ENCODE measurements at regions not wholly inside any gene's neighbourhood (a gene's known extent, or its start where the extent isn't known, plus 50 kb on each side); places are given as distances from the start of the nearest gene placed in this dataset.
A peak's percentile ranks its signal among the peaks of the same experiment; 100 is the strongest.
"Not testable (repeated sequence)": the region's sequence is repeated elsewhere in the genome, so short reads cannot be mapped to it uniquely, and the experiment has no call there.

DNA sequence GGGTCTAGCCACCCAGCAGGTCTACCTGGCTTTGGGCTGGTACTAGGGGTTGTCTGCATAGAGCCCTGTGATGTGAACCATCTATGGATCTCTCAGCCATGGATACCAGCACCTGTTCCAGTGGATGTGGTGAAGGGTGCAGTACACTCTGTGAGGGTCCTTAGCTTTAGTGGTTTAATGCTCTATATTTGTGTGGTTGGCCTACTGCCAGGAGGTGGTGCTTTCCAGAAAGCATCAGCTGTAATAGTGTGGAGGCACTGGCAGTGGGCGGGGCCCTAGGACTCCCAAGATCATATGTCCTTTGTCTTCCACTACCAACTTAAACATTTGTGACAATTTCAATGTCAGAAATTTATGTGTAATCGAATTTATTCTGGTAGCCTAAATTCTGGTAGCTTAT lies 1065.1 kb downstream of the RPIA start:
- not testable (repeated sequence) for DNase-seq

GRCh38 chr2:89758332-89759026 lies 1067.0 kb downstream of the RPIA start:
- DNase-seq, result not testable (repeated sequence)

DNA sequence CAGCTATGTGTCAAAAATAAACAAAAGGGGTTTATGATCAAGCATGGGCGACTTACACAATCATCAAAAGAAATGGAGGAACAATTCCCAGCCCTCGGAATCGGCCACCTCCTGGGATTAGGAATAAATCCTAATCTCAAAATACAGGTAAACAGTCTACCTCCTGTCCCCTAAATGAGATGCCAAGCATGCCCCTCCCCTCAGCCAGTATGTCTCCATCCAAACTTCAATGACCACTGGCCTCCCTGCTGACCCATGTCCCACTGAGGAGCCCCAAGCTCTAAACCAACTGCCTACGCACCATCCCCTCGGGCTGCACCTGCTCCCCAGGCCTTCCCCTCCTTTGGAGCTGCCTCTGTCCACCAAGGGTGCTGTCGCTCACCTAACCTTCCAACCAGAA lies 1069.3 kb downstream of the RPIA start:
- not testable (repeated sequence) for DNase-seq

DNA sequence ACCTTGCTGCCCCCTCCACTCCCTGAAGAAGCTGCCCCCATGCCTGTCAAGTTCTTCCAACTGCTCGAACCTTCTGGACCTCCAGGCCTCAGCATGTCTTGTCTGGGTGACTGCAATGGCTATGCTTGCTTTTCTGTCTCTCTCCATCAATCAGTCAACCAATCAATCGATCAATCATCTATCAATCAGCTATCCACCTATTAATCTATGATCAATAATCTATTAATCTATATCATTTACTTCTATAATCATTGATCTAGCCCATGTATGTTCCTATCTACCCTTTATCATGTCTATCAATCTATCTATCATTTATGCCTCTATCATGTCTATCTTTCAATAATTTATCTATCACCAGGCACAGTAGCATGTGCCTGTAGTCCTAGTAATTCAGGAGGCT lies 1069.7 kb downstream of the RPIA start:
- not testable (repeated sequence) for DNase-seq

GRCh38 chr2:89761863-89762262 lies 1070.4 kb downstream of the RPIA start:
- DNase-seq, result not testable (repeated sequence)

DNA sequence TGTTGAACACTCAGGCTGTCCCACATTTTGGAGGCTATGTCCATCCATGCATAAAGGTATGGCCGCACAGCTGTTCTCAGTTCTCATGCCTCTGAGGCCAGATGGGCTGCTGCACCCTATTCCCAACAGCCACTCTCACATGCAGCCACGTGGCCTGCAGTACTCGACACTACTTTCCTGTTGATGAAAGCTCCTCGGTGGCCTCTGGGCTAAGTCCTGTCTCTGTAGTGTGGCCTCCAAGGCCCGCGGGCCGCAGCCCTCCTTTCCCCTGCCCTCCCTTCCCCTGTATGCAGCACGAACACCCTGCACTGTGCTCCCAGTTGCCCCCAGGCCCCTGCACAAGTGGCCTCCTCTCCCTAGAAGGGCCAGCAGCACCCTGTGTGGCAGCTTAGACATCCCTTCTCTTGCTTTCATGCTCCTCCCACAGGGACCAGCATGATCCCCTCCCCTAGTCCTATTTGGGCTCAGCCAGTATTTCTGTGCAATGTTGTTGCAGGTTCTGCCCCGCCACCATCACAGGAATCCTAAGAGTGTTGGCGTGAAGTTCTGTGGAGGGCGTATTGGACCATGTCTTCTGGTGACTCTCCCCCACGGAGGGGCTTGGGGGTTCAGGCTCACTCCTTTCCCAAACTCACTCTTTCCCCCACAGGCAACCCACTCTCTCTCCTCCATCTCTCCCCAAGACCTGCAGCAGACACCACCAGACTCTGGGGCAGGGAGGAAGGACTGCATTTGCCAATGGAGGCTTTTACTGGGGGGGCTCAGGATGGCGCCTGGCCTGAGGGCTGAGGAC lies 1071.2 kb downstream of the RPIA start:
- DNase-seq, result not testable (repeated sequence)

DNA sequence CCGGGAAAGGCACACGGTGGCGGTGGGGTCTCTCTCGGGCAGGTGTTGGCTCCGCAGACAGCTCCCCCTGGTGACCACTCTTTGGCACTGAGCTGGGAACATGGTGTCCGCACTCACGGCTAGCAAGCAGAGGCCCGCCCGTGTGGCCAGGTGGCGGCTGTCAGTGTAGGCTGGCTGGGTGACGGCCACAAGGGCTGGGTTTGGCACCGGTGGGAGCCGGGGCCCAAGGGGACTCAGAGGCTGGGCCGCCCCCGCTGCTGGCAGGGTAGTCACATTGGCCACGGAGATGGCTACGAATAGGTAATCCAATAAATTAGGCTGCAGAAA lies 1071.7 kb downstream of the RPIA start:
- DNase-seq, result peak; percentile 54

DNA sequence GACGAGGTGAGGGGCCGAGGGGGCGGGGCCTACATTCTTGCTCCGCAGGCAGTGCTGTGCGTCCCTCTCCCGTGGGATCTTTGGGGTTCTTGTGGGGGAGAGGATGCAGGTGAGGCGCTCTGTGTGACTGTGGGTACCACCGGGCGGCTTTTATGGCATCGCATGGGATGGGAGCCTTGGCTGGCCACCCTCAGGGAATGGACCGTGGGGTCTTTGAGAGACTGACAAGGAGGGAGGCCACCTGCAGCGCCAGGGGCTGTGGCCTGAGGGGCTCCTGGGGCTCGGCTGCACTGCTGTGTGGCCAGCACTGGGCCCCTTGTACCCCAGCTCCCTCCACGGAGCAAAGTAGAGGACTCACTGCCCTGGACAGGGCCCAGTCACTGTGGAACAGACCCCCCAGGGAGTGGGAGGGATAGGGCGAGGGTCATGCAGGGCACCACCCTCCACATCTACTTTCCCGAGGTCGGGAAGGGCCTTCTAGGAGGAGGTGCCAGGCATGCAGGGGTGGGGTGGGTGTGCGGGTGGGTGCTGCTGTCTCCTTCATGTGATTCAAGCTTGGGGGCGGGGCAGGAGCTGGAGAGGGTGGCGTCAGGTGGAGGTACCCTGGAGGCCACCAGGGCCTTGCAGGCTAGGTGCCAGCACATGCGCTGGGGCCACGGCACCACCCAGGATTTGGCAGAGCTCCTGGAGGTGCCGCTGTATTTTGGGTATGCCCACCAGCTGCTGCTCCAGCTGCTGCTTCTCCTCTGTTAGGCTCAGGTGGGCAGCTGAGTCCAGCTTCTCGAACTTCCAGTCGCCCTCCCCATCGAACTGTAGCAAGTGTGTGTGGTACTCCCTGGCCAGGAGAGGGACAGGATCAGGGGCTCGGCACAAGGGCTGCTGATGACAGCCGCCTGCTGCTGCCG lies 1072.4 kb downstream of the RPIA start:
- peak; percentile 55 for DNase-seq

DNA sequence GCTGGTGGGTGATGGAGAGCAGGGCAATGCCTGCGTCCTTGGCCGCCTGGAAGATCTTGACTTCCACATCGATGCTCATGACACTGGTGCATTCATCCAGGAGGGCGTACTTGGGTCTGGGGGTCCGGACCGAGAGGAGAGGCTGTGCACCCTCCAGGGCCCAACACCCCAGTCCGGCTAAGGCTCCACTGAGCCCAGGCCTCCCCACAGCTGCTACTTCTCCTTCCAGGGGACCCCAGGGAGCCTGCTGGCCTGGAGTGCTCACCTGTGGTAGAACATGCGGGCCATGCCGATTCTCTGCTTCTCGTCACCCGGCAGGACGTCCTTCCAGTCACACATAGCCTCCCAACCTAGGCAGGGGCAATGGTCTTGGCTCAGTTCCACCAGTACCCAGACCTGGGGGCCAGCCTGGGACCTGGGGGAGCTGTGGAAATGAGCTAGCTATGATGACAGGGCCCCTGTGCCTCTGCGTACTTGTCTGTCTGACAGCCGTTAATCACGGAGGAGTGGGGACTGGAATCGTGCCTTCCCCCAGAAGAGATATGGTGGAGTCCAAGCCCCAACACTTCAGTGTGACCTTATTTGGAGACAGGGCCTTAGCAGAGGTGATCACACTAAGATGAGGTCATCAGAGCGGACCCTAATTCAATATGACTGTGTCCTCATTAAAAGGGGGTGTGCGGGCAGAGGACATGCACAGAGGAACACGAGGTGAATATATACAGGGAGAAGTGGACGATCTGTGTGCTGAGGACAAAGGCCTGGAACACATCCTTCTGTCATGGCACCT lies 1073.3 kb downstream of the RPIA start:
- DNase-seq, result not testable (repeated sequence)

DNA sequence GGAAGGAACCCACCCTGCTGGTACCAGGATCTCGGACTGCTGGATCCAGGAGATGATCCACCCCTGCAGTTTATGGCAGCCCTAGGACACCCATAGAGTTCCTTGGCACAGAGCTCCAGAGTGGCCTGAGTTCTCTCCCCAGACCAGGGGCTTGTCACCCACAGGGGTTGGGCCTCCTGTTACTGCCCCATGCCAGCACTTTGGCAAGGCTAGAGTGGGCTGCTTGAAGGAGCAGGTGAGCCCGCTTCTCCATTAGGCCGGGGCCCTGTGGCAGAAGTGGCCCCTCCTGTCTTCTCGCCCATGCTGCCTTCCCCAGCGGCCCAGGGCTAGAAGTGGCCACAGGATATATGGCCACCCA lies 1073.9 kb downstream of the RPIA start:
- not testable (repeated sequence) for DNase-seq

- DNase-seq, result not testable (repeated sequence)
Measured at GRCh38 chr2:89766141-89766990, 1074.9 kb downstream of the RPIA start.

DNA sequence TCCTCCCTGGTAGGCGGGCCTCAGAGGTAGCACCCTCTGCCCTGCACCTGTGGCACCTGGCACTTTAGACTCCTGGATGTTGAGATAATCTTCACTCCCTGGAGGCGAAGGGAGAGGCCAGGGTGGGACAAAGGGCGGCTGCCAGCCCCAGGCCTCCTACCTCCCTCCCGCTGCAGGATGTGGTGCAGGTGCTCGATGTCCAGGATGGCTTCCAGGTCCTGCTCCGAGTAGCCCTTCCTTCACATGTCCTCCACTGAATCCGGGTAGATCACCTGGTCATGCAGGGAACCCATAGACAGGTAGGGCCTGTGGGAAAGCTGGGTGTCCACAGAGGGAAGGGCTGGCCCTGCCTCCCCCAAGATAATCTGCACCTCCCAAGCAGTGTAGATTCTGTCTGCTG lies 1075.6 kb downstream of the RPIA start:
- DNase-seq, result not testable (repeated sequence)

DNA sequence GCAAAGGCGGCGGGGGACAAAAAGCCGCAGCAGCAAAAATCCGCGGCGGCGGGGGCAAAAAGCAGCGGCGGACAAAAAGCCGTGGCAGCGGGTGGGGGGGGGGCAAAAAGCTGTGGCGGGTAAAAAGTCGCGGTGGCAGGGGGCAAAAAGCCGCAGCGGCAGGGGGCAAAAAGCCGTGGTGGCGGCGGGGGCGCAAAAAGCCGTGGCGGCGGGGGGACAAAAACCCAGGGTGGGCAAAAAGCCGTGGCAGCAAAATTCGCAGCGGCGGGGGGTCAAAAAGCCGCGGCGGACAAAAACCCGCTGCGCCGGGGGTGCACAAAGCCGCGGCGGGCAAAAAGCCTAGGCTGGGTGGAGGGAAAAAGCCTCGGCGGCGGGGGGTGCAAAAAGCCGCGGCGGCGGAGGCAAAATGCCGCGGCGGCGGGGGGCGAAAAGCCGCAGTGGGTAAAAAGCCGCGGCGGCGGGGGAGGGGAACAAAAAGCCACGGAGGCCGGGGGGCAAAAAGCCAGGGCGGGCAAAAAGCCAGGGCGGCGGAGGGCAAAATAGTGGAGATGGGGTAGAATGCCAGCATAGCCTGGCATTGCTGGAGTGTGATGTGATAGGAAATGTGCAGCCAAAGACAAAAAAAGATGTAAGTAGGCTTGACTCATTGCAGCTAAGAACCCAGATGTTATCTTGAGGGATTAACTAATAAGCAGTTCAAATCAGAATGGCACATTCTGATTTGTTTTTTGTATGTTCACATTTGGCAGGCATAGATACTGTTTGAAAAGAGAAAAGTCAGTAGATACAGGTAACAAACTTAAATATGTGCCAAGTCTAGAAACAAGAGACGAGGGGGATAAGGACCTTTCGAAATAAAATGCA lies 1076.3 kb downstream of the RPIA start:
- DNase-seq, result no peak

DNA sequence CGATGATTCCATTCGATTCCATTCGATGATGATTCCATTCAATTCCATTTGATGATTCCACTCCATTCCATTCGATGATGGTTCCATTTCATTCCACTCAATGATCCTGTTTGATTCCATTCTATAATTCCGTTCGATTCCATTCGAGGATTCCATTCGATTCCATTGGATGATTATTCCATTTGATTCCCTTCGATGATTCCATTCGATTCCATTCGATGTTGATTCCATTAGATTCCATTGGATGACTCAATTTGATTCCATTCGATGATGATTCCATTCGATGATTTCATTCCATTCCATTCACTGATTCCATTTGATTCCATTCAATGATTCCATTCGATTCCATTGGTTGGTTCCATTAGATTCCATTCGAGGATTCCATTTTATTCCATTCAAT lies 1084.4 kb downstream of the RPIA start:
- no peak for DNase-seq

- no peak for DNase-seq
Measured at GRCh38 chr2:89780318-89780717, 1088.8 kb downstream of the RPIA start.

- no peak for DNase-seq
Measured at GRCh38 chr2:89781962-89782361, 1090.5 kb downstream of the RPIA start.

DNA sequence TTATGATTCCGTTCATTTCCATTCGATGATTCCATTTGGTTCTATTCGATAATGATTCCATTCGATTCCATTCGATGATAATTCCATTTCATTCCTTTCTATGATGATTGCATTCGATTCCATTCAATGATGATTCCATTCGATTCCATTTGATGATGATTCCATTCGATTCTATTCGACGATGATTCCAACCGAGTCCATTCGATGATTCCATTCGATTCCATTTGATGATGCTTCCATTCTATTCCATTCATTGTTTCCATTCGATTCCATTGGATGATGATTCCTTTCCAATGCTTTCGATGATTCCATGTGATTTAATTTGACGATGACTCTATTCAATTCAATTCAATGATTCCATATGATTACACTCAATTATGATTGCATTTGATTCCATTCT lies 1093.5 kb downstream of the RPIA start:
- DNase-seq, result no peak

DNA sequence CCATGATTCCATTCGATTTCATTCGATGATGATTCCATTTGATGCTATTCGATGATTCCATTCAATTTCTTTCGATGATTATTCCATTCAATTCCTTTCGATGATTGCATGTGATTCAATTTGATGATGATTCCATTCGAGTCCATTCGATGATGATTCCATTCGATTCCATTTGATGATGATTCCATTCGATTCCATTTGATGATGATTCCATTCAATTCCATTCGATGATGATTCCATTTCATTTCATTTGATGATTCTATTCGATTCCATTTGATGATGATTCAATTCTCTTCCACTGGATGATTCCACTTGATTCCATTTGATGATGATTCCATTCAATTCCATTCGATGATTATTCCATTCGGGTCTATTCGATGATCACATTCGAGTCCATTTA lies 1094.1 kb downstream of the RPIA start:
- not testable (repeated sequence) for DNase-seq

- not testable (repeated sequence) for DNase-seq
Measured at GRCh38 chr2:89786642-89787041, 1095.2 kb downstream of the RPIA start.

DNA sequence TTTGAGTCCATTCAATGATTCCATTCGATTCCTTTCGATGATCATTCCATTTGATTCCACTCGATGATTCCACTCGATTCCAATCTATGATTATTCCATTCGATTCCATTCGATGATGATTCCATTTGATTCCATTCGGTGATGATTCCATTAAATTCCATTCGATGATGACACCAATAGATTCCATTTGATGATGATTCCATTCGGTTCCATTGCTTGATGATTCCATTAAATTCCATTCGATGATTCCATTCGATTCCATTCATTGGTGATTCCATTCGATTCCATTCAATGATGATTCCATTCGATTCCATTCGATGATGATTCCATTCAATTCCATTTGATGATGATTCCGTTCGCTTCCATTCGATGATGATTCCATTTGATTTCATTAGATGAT lies 1104.1 kb downstream of the RPIA start:
- not testable (repeated sequence) for DNase-seq
